GM13977 (cell line): ENCODE measurements at regions not wholly inside any gene's neighbourhood (a gene's known extent, or its start where the extent isn't known, plus 50 kb on each side); places are given as distances from the start of the nearest gene placed in this dataset.

Source experiments
- DNase-seq: peaks from one replicate; pipeline ENCODE4 v3.0.0; 2012; ENCODE audit warnings: low spot score
- in situ Hi-C: fragments of 300-500 bp; cut with MboI; formaldehyde crosslinking; loops from one replicate; pipeline ENCODE4 v1.12.0; 2022; ENCODE audit warnings: low sequenced_read_pairs, low pct_unique_long_range_greater_than_20kb, mixed read lengths, inconsistent platforms; ENCODE audit not compliant: unreplicated experiment
- TF ChIP-seq, protein P1 (sequence below): IDR thresholded peaks from 2 replicates; pipeline ENCODE4 v1.5.1; 2012; ENCODE audit warnings: mild to moderate bottlenecking, control low read depth; ENCODE audit not compliant: insufficient read depth; ENCODE audit errors: extremely low read depth, missing control alignments

DNA sequence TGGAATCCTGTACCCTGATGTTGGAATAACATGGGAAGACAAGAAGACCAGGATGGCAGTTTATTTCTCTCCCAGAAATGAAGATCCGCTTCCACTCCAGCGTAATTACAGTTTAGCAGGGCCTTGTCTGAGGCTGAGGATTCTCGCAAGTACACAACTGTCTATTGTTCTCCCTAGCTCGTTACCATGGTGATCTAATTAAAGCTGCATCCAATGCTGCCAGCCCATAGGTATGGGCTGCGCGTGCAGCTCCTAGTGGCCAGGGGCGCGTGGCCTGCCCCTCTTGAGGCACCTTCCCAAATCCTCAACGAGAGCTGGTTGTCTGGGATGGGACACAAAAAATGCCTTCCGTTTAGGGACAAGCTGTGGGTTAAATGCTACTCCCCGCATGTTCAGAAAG, 344.9 kb downstream of the CYRIA start:
- no peak for DNase-seq
- TF ChIP-seq, protein P1, sequence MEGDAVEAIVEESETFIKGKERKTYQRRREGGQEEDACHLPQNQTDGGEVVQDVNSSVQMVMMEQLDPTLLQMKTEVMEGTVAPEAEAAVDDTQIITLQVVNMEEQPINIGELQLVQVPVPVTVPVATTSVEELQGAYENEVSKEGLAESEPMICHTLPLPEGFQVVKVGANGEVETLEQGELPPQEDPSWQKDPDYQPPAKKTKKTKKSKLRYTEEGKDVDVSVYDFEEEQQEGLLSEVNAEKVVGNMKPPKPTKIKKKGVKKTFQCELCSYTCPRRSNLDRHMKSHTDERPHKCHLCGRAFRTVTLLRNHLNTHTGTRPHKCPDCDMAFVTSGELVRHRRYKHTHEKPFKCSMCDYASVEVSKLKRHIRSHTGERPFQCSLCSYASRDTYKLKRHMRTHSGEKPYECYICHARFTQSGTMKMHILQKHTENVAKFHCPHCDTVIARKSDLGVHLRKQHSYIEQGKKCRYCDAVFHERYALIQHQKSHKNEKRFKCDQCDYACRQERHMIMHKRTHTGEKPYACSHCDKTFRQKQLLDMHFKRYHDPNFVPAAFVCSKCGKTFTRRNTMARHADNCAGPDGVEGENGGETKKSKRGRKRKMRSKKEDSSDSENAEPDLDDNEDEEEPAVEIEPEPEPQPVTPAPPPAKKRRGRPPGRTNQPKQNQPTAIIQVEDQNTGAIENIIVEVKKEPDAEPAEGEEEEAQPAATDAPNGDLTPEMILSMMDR = no peak
- in situ Hi-C loops = no loop called here

- DNase-seq = no peak
- in situ Hi-C loops = no loop called here
- TF ChIP-seq, protein P1 = no peak
Observed at GRCh38 chr2:16319551-16320121, 346.0 kb downstream of the CYRIA start.

DNA sequence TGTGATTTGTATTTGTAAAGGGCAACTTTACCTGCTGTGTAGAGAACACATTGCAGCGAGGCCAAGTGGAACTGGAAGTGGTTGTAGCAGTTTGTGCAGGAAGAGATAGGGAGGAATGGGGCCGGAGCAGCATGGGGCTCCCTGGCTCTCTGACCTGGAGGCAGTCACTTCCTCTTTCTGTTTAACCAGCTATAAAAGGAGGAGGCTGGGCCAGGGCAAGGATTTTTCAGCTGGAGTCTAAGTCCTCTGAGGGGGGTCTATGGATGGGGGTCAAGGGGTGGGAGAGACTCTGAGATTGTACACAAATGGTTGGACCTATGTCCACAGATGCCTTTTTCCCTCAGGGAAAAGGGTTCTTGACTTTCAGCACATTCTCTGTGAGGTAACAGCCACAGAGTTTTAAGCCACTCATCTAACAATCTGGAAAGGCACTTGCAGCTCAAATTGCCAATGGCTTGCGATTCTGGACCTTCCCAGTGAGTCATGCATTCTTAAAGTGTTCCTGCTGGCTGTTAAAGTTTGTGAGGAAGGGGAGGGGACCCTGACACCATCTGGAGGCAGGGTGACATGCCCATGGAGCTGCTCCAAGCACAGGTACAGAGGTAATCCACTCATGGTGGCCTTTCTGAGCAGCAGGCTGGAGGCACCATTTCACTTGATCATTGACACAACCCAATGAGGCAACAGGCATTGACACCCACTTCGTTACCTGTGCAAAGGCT, 347.0 kb downstream of the CYRIA start:
- DNase-seq = no peak
- TF ChIP-seq, protein P1 = no peak
- in situ Hi-C loops = no loop called here

DNA sequence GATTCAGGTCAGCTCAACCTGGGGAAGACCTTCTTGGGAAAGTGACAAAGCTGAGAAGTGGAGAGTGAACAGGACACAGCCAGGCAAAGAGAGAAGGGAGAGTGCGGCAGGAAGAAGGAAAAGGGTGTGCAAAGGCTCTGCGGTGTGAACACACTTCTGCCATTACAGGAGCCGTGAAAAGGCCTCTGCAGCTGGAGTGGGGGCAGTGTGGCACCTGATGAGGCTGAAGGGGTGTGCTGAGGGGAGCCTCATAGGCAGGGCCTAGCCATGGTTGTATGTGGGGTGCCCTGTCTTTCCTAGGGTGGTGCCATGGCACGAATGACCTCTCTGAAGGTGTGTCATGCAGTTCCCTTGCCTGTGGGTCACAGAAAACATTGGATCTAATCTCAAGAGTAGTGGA, 347.6 kb downstream of the CYRIA start:
- DNase-seq = no peak
- TF ChIP-seq, protein P1 = no peak
- in situ Hi-C loops = no loop called here

- in situ Hi-C loops = no loop called here
- TF ChIP-seq, protein P1 = no peak
- DNase-seq = no peak
Observed at GRCh38 chr2:16317211-16317830, 348.3 kb downstream of the CYRIA start.

DNA sequence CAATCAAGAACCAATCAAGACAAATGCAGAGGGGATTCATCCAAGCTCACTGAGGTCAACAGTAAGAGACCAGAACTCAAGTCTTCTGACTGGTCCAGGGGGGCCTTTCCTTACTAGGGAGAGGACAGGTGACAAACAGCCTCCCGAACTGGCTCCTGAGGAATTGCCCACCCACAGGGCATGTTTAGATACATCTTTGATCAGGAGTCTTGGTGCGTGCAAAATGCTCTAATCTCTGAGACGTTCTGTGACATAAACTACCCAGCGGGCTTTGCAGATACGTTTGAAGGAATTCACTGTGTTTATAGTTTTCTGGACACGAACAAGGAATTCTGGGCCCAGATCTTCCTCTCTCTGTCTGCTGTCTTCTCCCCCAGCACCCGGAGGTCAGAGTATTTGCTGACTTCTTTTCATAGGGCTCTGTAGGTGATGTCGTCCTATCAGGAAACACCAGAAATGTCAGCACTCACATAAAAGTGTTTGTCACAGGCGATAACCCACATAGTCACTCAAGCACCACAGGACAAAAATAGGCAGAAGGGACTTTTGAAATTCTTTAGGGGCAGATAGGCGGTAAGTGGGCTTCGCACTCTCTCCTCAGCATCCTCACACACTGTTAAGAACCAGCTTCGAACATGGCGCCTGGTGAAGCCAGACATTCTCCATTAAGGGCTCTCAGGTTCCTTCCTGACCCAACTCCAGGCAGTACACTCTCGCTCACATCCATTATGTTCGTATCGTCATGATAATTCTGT, 349.0 kb downstream of the CYRIA start:
- DNase-seq = no peak
- in situ Hi-C loops = no loop called here
- TF ChIP-seq, protein P1 = no peak
